GM12872 (cell line): ENCODE measurements at regions not wholly inside any gene's neighbourhood (a gene's known extent, or its start where the extent isn't known, plus 50 kb on each side); places are given as distances from the start of the nearest gene placed in this dataset.

ENCODE experiments used
- TF ChIP-seq, protein P1 (sequence below): IDR thresholded peaks from 3 replicates; pipeline ENCODE4 v1.5.1; 2011; ENCODE audit warnings: low read depth, mild to moderate bottlenecking, low read length, moderate library complexity; ENCODE audit not compliant: insufficient read depth

DNA sequence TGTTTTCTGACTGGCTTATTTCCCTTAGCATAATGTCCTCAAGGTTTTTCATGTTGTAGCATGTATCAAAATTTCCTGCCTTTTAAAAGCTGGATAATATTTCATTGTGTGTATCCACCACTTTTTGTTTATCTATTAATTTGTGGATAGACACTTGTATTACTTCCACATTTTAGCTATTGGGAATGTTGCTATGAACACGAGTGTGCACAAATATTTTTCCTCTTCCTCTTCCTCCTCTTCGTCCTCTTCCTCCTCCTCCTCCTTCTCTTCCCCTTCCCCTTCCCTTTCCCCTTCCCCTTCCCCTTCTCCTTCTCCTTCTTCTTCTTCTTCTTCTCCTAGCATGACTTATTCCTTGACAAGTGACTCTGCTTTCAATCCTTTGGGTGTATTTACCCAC, 51.2 kb upstream of the KL start:
- TF ChIP-seq, protein P1, sequence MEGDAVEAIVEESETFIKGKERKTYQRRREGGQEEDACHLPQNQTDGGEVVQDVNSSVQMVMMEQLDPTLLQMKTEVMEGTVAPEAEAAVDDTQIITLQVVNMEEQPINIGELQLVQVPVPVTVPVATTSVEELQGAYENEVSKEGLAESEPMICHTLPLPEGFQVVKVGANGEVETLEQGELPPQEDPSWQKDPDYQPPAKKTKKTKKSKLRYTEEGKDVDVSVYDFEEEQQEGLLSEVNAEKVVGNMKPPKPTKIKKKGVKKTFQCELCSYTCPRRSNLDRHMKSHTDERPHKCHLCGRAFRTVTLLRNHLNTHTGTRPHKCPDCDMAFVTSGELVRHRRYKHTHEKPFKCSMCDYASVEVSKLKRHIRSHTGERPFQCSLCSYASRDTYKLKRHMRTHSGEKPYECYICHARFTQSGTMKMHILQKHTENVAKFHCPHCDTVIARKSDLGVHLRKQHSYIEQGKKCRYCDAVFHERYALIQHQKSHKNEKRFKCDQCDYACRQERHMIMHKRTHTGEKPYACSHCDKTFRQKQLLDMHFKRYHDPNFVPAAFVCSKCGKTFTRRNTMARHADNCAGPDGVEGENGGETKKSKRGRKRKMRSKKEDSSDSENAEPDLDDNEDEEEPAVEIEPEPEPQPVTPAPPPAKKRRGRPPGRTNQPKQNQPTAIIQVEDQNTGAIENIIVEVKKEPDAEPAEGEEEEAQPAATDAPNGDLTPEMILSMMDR, result no peak
